Cardiac fibroblast (primary cell): ENCODE measurements at regions not wholly inside any gene's neighbourhood (a gene's known extent, or its start where the extent isn't known, plus 50 kb on each side); places are given as distances from the start of the nearest gene placed in this dataset.
A peak's percentile ranks its signal among the peaks of the same experiment; 100 is the strongest.
"Not testable (repeated sequence)": the region's sequence is repeated elsewhere in the genome, so short reads cannot be mapped to it uniquely, and the experiment has no call there.

Experiments
- DNase-seq, 2 donors: peaks; one replicate each; pipeline versions ENCODE4 v3.0.0 to v3.0.0-alpha.2; 2010; ENCODE audit warnings: low read depth in 2 of 2
- H3K4me3 ChIP-seq, 2 donors: replicated peaks in 1 of 2; 1 replicate in 1 of 2; 2 replicates in 1 of 2; pipeline ENCODE4 v1.5.1; 2011; ENCODE audit warnings: low read depth in 2 of 2, low read length in 2 of 2, mild to moderate bottlenecking in 2 of 2, moderate library complexity in 1 of 2
- CTCF ChIP-seq: IDR thresholded peaks from one replicate; pipeline ENCODE4 v1.5.1; 2011; ENCODE audit warnings: low read depth, mild to moderate bottlenecking, low read length, inconsistent platforms

- TF ChIP-seq CTCF = no peak
These were observed 180.5 kb downstream of the MIAT start for GRCh38 chr22:26837784-26838470.

GRCh38 chr22:26838471-26838825 lies 181.1 kb downstream of the MIAT start:
- no peak for DNase-seq
- no peak for TF ChIP-seq CTCF

More at GRCh38 chr22:26837784-26838470, 180.5 kb downstream of the MIAT start:
- no peak overlapping the region for H3K4me3 ChIP-seq
- no peak for DNase-seq

GRCh38 chr22:26839216-26839615 lies 181.8 kb downstream of the MIAT start:
- no peak for DNase-seq
- TF ChIP-seq CTCF = no peak
- H3K4me3 ChIP-seq = no peak overlapping the region

More at GRCh38 chr22:26838471-26838825, 181.1 kb downstream of the MIAT start:
- no peak overlapping the region for H3K4me3 ChIP-seq

- not testable (repeated sequence) for H3K4me3 ChIP-seq, DNase-seq
These were observed 183.4 kb downstream of the MIAT start for GRCh38 chr22:26840770-26841169.

- no peak overlapping the region for H3K4me3 ChIP-seq
- no peak for DNase-seq
- TF ChIP-seq CTCF = no peak
These were observed 184.7 kb downstream of the MIAT start for GRCh38 chr22:26842103-26842502.

GRCh38 chr22:26845021-26845743 lies 187.8 kb downstream of the MIAT start:
- TF ChIP-seq CTCF = no peak
- H3K4me3 ChIP-seq = no peak overlapping the region
- peak in 1 of 2 donors; percentile 17 for DNase-seq

GRCh38 chr22:26846076-26846475 lies 188.7 kb downstream of the MIAT start:
- TF ChIP-seq CTCF = no peak
- no peak overlapping the region for H3K4me3 ChIP-seq
- no peak for DNase-seq
